ENCODE measurements at regions not wholly inside any gene's neighbourhood (a gene's known extent, or its start where the extent isn't known, plus 50 kb on each side); places are given as distances from the start of the nearest gene placed in this dataset.

DNA sequence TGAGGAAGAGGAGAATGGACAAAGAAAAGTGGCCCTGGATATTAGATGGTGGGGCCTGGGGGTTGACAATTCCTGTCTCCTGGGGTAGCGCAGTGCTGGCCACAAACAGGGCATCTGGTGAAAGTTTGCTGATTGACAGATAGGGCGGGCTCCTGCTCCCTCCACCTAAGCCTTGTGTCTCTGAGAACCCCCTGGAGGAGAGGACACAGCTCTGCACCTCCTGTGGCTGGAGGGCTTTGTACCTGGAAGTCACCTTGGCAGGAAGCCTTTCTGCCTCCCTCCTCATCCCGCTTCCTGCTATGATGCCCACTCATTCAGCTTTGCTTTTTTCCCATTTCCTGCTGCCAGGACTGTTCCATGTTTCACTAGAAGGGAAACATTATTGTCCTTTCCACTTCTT lies 72.4 kb downstream of the RHOB start:
- Mint-ChIP-seq H3K4me1 (peaks cover 46% of the 10 kb centered on the region), H3K4me3 (no peak overlapping the region), H3K27ac (no peak overlapping the region), H3K9me3 (peaks cover 11% of the 10 kb centered on the region), H3K36me3 (ENCODE audit: low read depth) (no peaks in the 10 kb centered on the region), H3K27me3 (ENCODE audit: low read depth, poor library complexity) (no peaks in the 10 kb centered on the region)
- no peak for DNase-seq
- TF ChIP-seq, protein P1, sequence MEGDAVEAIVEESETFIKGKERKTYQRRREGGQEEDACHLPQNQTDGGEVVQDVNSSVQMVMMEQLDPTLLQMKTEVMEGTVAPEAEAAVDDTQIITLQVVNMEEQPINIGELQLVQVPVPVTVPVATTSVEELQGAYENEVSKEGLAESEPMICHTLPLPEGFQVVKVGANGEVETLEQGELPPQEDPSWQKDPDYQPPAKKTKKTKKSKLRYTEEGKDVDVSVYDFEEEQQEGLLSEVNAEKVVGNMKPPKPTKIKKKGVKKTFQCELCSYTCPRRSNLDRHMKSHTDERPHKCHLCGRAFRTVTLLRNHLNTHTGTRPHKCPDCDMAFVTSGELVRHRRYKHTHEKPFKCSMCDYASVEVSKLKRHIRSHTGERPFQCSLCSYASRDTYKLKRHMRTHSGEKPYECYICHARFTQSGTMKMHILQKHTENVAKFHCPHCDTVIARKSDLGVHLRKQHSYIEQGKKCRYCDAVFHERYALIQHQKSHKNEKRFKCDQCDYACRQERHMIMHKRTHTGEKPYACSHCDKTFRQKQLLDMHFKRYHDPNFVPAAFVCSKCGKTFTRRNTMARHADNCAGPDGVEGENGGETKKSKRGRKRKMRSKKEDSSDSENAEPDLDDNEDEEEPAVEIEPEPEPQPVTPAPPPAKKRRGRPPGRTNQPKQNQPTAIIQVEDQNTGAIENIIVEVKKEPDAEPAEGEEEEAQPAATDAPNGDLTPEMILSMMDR (IDR thresholded peaks at IDR 0.05), result no peak

DNA sequence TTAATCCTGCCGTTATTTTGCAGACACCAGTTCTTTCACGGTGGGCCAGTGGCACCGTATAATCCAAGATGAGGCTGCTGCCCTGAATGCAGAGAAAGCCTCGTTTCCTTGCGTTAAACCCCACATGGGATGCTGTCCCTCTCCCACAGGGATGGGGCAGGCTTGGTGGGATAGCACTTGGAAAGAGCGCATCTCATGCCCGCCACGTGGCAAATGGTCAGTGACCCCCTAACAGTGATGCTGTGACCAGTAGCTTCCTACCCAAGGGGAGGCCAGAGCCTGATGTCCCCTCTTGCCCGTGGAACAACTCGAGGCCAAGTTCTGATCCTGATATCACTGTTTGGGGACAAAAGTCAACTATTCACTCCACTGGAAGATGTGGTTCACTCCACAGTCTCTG lies 73.3 kb downstream of the RHOB start:
- Mint-ChIP-seq H3K36me3 (ENCODE audit: low read depth) (no peaks in the 10 kb centered on the region), H3K27me3 (ENCODE audit: low read depth, poor library complexity) (no peaks in the 10 kb centered on the region), H3K4me3 (no peak overlapping the region), H3K27ac (no peak overlapping the region), H3K4me1 (peaks cover 50% of the 10 kb centered on the region), H3K9me3 (peaks cover 3% of the 10 kb centered on the region)
- no peak for DNase-seq
- TF ChIP-seq, protein P1 (IDR thresholded peaks at IDR 0.05), result no peak

DNA sequence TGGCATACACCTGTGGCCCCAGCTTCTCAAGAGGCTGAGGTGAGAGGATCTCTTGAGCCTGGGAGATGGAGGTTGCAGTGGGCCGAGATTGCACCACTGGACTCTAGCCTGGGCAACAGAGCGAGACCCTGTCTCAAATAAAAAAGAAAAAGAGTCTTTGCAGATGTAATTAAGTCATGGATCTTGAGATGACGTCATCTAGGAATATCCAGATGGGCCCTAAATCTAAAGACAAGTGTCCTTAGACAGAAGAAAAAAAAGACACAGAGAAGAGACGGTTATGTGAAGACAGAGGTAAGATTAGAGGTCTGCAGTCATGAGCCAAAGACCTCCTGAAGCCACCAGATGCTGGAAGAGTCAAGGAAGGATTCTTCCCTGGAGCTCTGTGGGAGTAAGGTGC lies 74.3 kb downstream of the RHOB start:
- H3K27me3 Mint-ChIP-seq (ENCODE audit: low read depth, poor library complexity), result no peaks in the 10 kb centered on the region
- TF ChIP-seq, protein P1 (IDR thresholded peaks at IDR 0.05), result no peak
- no peak for DNase-seq
- H3K27ac Mint-ChIP-seq, result no peak overlapping the region
- no peak overlapping the region for H3K4me3 Mint-ChIP-seq
- H3K36me3 Mint-ChIP-seq (ENCODE audit: low read depth), result no peaks in the 10 kb centered on the region
- H3K9me3 Mint-ChIP-seq, result no peaks in the 10 kb centered on the region
- H3K4me1 Mint-ChIP-seq, result peaks cover 59% of the 10 kb centered on the region

DNA sequence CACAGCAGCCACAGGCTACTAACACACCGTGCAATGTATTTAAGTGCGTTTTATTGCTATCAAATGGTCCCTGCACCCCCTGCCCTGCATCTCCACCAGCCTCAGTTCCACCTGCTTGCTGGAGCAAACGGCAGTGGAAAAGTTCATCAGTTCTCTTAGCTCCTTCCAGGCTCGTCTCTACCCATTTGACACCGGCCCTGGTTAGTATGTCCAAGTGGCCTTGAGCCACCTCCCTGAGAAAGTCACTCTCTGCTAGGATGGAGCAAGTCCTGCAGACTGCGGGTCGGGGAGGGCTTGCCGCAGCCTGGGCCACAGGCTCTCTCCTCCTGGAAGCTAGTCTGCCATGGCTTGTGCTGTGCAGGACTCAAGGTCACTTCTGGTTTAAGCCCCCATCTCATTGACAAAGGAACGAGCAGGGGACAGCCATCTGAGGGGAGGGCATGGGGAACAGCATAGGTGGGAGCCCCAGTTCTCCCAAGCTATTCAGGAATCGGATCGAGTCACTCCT lies 74.9 kb downstream of the RHOB start:
- Mint-ChIP-seq H3K27me3 (ENCODE audit: low read depth, poor library complexity) (no peaks in the 10 kb centered on the region), H3K9me3 (no peaks in the 10 kb centered on the region), H3K36me3 (ENCODE audit: low read depth) (no peaks in the 10 kb centered on the region), H3K27ac (no peak overlapping the region), H3K4me1 (peaks cover 56% of the 10 kb centered on the region), H3K4me3 (no peak overlapping the region)
- TF ChIP-seq, protein P1 (IDR thresholded peaks at IDR 0.05), result no peak
- DNase-seq, result no peak

DNA sequence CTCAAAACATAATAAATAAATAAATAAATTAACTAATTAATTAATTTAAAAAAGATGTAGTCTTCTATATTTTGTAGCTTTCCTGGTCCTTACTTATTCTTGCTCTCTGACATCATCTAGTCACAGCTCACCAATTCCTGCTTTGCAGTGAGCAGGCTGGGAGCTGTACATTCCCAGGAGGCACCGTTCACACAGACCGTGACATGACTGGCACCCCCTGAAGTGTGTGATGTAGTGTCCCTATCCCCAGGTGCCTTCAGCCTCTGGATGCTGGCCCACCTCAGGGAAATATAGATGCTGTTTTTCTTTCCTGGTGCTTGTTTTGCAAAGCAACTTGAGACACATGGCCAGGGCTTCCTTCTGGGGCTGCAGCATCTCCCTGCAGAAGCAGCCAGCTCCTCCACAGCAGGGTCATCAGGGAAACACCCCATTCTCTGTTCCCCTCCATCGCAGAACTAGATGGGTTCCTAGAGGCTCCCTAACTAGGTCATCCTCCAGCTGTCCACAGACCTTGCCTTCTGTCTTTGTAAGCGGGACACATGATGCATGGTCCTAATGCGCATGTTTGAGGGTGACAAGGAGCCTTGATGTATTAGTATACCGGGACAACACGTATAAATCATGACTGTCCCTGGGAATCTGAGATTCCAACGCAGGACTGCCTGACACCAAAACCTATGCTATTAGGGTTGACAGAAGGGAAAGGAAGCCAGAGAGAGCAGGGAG lies 76.4 kb downstream of the RHOB start:
- no peak for DNase-seq
- Mint-ChIP-seq H3K4me3 (no peak overlapping the region), H3K4me1 (peaks cover 52% of the 10 kb centered on the region), H3K36me3 (ENCODE audit: low read depth) (no peaks in the 10 kb centered on the region), H3K27ac (peak overlapping the region; percentile 93), H3K27me3 (ENCODE audit: low read depth, poor library complexity) (no peaks in the 10 kb centered on the region), H3K9me3 (no peaks in the 10 kb centered on the region)
- TF ChIP-seq, protein P1 (IDR thresholded peaks at IDR 0.05), result no peak

DNA sequence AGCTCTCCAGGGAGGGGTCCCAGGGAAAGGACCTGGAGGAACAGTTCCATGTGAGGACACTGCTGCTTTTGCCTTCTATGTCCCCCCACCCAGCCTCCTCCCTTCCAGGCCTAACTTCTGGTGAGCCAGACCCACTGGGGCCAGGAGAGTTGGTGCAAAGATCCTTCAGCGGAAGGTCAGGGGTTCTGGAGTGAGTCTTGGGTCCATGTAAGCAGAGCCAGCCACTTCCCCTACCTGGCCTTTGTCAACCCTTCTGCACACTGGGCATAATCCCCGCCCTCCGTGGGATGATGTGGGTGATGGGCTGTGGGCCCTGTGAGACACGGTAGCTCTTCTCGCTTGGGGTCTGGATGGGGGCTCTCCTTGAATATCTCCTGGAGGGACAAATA lies 76.9 kb downstream of the RHOB start:
- Mint-ChIP-seq H3K27ac (peak overlapping the region; percentile 93), H3K36me3 (ENCODE audit: low read depth) (no peaks in the 10 kb centered on the region)

More for the DNA sequence above, 76.9 kb downstream of the RHOB start:
- no peak overlapping the region for H3K4me3 Mint-ChIP-seq
- TF ChIP-seq, protein P1 (IDR thresholded peaks at IDR 0.05), result no peak
- H3K27me3 Mint-ChIP-seq (ENCODE audit: low read depth, poor library complexity), result peaks cover 2% of the 10 kb centered on the region
- H3K4me1 Mint-ChIP-seq, result peaks cover 52% of the 10 kb centered on the region
- no peak for DNase-seq
- H3K9me3 Mint-ChIP-seq, result no peaks in the 10 kb centered on the region
